HG02943 (cell line): ENCODE measurements at regions not wholly inside any gene's neighbourhood (a gene's known extent, or its start where the extent isn't known, plus 50 kb on each side); places are given as distances from the start of the nearest gene placed in this dataset.

Source experiments
- ATAC-seq: cut with Tn5 transposase; IDR thresholded peaks from one replicate; pipeline ENCODE4 v1.9.1; 2021; ENCODE audit warnings: mild to moderate bottlenecking, low read depth, moderate library complexity; ENCODE audit not compliant: unreplicated experiment

- ATAC-seq, result peak; percentile 58
These were observed 89.2 kb upstream of the CXCR4 start for GRCh38 chr2:136207030-136207623.

- ATAC-seq, result peak; percentile 92
These were observed 88.7 kb upstream of the CXCR4 start for GRCh38 chr2:136206613-136207012.

DNA sequence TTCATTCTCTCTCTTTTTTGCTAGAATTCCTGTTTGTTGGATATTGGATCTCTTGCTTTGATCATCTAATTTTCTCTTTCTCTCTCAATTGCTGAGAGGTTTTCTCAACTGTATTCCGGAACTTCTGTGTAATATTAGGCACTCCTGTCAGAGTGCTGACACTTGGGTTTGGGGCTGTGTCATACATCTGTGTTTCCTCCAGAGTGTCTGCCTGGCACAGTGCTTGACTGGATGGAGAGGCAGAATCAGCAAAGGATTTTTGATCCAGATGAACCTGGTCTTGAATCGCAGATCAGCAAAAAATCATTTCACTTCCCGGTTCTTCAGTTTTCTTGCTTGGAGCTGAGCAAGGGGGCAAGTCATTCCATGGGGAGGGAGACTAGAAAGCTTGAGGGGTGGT, 87.7 kb upstream of the CXCR4 start:
- no peak for ATAC-seq

DNA sequence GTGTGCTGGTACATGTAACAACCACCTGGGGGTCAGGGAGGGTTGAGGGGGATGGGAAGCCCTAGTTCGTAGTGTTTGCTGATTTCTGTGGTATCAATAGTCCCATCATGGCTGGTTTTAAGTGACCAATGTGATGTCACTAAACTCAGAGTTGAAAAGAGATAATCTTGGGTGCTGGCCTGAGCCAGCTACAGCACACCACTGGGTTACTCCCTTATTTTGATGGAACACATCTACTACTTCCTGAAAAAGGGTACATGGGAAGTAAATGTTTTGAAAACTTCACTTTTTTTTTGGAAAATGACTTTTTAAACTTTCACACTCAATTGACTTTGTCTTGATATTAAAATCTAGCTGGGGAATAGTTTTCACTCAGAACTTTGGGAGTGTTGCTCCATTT, 87.0 kb upstream of the CXCR4 start:
- ATAC-seq, result no peak

DNA sequence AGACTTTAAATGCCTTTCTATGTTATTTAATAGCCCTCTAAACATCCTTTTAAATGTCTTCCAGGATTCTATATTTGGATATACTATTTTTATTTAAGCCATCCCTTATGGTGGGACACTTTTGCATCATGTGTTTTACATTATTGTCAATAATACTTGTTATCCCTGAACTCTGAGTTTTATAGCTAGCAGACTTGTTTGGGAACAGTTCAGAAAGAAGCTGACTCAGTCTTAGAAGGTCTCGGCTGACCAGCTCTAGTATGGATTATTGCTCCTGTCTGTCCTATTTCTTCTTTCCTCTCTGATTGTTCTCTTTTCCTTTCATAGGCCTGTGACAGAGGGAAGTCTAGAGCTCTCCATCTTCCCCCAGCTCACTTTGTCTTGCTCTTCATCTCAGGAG, 77.3 kb upstream of the CXCR4 start:
- ATAC-seq, result no peak

GRCh38 chr2:136191041-136191440, 73.1 kb upstream of the CXCR4 start:
- ATAC-seq, result no peak

GRCh38 chr2:136189221-136189782, 71.4 kb upstream of the CXCR4 start:
- ATAC-seq, result no peak

- no peak for ATAC-seq
These were observed 70.1 kb upstream of the CXCR4 start for GRCh38 chr2:136188086-136188485.

DNA sequence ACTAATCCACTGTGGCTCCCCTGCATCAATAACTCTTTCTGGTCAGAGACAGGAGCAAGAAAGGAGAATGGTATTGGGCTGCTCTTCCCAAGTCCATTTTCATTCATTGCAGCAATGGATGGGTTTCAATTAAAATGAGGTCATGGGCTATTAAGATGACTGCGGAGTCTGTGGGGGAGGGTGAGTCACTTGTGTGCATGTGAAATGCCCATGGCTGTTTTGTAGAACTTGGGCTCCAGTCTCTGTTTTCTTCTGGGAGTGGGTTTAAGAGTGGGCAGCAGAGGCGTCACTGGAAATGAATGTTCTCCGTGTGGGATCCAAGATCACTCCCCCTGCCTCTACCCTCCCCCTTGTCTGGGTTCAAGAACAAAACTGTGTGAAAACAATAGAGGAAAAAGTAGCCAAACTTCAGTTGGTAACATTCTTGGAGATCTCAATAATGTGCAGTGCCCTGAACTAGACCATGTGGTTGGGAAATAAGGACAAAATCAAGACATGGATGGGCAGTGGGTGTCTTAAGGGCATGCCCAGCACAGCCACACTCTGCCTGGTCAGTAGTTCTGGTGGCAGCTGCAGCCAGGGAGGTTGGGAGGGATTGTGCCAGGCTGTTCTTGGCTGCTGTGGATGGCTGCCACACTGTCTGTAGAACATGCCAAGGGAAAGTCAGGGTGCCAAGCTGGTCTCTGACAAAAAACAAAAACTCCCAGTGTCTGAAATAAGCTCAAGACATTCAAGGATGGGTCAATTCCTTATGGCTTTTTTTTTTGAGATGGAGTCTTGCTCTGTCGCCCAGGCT, 68.2 kb upstream of the CXCR4 start:
- ATAC-seq, result no peak

DNA sequence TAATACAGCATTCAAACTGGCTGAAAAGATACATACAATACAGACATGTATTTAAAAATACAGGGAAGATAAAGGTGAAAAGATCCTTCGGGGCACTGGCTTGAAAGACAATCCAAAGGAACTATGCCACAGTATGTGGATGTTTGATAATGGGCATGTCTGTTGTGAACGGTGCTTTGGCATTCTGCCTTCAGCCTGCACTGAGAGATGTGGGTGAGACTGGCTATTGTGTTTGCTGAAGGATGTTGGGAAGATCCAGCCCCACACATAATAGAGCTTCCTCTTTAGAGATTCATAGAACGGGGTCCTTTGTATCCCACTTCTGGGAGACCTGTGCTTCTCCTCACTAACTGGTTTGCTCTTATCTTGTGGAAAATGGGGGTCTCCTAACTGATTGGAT, 65.1 kb upstream of the CXCR4 start:
- ATAC-seq, result no peak

DNA sequence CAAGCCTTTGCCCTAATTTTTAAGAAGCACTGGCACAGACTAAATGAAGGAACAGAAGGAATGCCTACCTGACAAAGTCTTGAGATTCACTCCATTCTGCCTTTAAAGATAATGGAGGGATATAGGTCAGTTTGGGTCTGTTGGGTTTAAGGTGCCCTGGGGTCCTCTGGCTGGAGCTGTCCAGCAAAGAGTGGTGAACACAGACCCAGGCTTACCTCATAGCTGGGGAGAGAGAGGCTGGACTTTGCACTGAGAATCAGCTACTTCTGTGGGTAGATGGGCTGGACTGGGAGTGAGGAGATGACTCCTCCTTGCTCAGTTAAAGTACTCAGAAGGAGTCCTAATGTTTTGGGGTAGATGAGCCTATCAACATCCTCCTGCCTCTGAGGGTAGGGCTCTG, 64.4 kb upstream of the CXCR4 start:
- no peak for ATAC-seq

GRCh38 chr2:136179602-136179975, 61.6 kb upstream of the CXCR4 start:
- no peak for ATAC-seq

DNA sequence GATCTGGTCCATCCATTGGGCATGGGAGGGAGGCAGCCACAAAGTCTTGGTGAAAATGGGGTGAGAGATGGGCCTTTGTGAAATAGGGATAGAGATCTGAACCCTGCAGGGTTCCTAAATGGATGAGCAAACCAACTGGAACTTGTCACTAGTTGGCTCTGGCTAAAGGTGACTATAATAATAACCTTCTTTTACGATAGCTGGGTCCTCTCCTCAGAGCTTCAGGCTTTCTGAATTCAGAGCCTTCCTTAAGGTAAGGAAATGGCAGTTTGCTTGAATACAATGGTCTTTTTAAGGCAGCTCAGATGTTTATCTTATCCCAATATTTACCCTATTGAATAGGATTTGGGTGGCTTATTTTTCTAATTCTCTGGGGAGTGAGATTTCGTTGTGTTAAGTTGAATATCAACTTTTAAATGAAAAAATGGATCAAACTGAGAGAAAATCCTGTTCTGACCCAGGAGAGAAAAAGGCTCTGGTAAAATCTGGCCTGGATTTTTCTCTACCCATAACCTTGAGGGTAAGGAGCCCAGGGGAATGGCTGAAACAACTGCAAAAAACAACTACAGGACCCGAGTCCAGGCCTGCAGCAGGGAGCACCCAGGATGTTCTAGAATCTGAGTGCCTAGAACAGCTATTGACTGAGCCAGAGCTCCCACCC, 61.1 kb upstream of the CXCR4 start:
- no peak for ATAC-seq

DNA sequence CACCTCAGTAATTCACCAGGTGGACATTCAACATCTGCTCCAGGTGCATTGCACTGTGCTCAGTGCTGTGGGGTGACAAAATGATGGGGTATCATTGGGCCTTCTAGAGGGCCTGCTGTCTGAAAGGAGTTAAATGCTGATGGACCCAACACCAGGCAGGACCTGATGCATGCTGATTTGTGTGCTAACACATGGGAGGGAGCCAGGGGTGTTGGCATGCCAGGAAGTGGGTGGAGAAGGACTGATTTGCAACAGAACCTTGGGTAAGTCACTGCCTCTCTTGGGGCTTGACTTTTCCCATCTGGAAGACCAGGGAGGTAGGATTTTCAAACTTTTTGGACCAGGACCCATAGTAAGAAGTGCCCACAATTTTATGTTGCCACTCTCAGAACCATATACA, 57.9 kb upstream of the CXCR4 start:
- no peak for ATAC-seq

DNA sequence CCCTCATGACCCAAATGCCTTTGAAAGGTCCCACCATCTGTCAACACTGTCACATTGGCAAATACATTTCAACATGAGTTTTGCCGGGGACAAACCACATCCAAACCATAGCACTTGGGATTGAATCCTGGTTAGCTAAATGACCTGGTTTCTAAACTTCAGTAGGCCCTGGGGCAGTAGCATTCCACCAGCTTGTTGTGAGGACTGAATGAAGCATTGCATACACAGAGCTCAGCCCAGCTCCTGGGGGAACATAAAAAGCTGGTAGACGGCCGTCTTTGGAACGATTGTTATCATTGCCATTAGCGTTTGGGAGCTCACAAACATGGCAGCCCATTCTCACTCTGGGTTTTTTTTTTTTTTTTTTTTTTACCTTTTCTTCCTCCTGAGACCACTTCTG, 57.5 kb upstream of the CXCR4 start:
- ATAC-seq, result no peak

DNA sequence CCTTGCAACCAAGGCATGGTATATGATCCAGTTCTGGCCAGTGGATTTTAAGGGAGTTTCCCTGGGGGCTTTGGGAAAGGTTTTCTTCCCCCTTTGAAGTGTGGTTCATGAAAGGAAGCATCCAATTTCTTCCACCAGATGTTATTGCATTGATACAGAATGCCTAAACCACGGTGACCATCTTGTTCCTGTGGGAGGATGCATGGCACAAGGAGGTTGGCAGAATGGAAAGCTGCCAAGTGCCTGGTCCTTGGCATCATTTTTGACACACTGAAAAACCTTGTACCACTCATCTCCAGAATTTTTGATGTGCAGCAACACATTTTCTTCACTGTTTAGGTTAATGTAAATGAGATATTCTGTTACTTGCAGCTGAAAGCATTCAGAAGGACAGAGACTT, 55.2 kb upstream of the CXCR4 start:
- no peak for ATAC-seq

- ATAC-seq, result no peak
These were observed 53.3 kb upstream of the CXCR4 start for GRCh38 chr2:136171223-136171622.

GRCh38 chr2:136168720-136169119, 50.8 kb upstream of the CXCR4 start:
- ATAC-seq, result no peak

- ATAC-seq, result no peak
These were observed 49.9 kb upstream of the CXCR4 start for GRCh38 chr2:136167721-136168475.
